HK-2 (cell line): ENCODE measurements at regions not wholly inside any gene's neighbourhood (a gene's known extent, or its start where the extent isn't known, plus 50 kb on each side); places are given as distances from the start of the nearest gene placed in this dataset.
"Not testable (repeated sequence)": the region's sequence is repeated elsewhere in the genome, so short reads cannot be mapped to it uniquely, and the experiment has no call there.

Experiments used
- DNase-seq: peaks from one replicate; pipeline ENCODE4 v3.0.0-alpha.2; 2018; ENCODE audit not compliant: unreplicated experiment

GRCh38 chr14:59006179-59006578 lies 182.3 kb upstream of the DAAM1 start:
- DNase-seq = not testable (repeated sequence)

- DNase-seq = no peak
These were observed 178.5 kb upstream of the DAAM1 start for GRCh38 chr14:59009967-59010366.

- DNase-seq = no peak
These were observed 174.7 kb upstream of the DAAM1 start for GRCh38 chr14:59013672-59014298.

GRCh38 chr14:59015482-59015881 lies 173.0 kb upstream of the DAAM1 start:
- no peak for DNase-seq

GRCh38 chr14:59017285-59017965 lies 171.0 kb upstream of the DAAM1 start:
- DNase-seq = no peak

GRCh38 chr14:59018460-59018859 lies 170.0 kb upstream of the DAAM1 start:
- no peak for DNase-seq

- no peak for DNase-seq
These were observed 169.5 kb upstream of the DAAM1 start for GRCh38 chr14:59018978-59019377.

GRCh38 chr14:59020382-59020781 lies 168.1 kb upstream of the DAAM1 start:
- DNase-seq = peak; percentile 3

GRCh38 chr14:59022144-59022543 lies 166.3 kb upstream of the DAAM1 start:
- DNase-seq = no peak

GRCh38 chr14:59026081-59026480 lies 162.4 kb upstream of the DAAM1 start:
- DNase-seq = no peak

- DNase-seq = not testable (repeated sequence)
These were observed 161.8 kb upstream of the DAAM1 start for GRCh38 chr14:59026640-59027039.

GRCh38 chr14:59028476-59029202 lies 159.8 kb upstream of the DAAM1 start:
- peak; percentile 79 for DNase-seq

- DNase-seq = no peak
These were observed 155.6 kb upstream of the DAAM1 start for GRCh38 chr14:59032826-59033225.

GRCh38 chr14:59036134-59036533 lies 152.3 kb upstream of the DAAM1 start:
- DNase-seq = no peak

GRCh38 chr14:59037086-59037485 lies 151.4 kb upstream of the DAAM1 start:
- DNase-seq = no peak

GRCh38 chr14:59037620-59038019 lies 150.8 kb upstream of the DAAM1 start:
- no peak for DNase-seq

- no peak for DNase-seq
These were observed 149.7 kb upstream of the DAAM1 start for GRCh38 chr14:59038746-59039145.

GRCh38 chr14:59041308-59041707 lies 147.2 kb upstream of the DAAM1 start:
- no peak for DNase-seq

GRCh38 chr14:59044707-59045106 lies 143.8 kb upstream of the DAAM1 start:
- no peak for DNase-seq

GRCh38 chr14:59046746-59047145 lies 141.7 kb upstream of the DAAM1 start:
- DNase-seq = no peak

- DNase-seq = no peak
These were observed 133.5 kb upstream of the DAAM1 start for GRCh38 chr14:59055006-59055405.

GRCh38 chr14:59055439-59056045 lies 132.9 kb upstream of the DAAM1 start:
- DNase-seq = no peak

- DNase-seq = no peak
These were observed 130.9 kb upstream of the DAAM1 start for GRCh38 chr14:59057551-59057950.
